ENCODE measurements at regions not wholly inside any gene's neighbourhood (a gene's known extent, or its start where the extent isn't known, plus 50 kb on each side); places are given as distances from the start of the nearest gene placed in this dataset.

DNA sequence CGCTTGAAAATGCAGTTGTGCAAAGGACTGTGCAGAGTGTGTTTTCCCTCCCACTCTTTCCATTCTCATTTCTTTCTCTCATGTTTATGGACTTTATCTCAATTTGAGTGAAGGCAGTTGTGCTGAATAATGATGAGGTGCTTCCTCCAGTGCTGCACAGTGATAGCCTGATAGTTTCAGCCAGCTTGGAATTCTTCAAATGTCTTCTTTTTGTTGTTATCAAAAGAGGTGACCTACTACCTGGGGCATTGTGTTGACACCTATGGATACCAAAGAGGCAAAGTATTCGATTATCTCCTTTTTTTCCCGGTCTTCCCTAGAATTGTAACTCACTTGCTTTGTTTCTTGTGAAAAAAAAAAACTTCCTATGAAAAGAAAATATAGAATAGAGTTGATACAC is 132.6 kb upstream of the ESRRG start:
- Histone ChIP-seq H3K4me1 (ENCODE audit: control insufficient read depth, insufficient read depth, low read length) (no peaks in the 10 kb centered on the region), H3K9me3 (replicated peaks; ENCODE audit: control insufficient read depth, insufficient read depth, low read length) (no peaks in the 10 kb centered on the region), H3K27me3 (replicated peaks in 1 of 2; ENCODE audit: control insufficient read depth in 2 of 2, insufficient read depth in 2 of 2, low read length in 1 of 2) (peaks cover 0 to 2% of the 10 kb centered on the region in 2 experiments; a peak in 1 of 4 replicates), H3K36me3 (ENCODE audit: control insufficient read depth in 2 of 2, insufficient read depth in 2 of 2, low read length in 1 of 2) (no peaks in the 10 kb centered on the region), H3K4me2 (ENCODE audit: control insufficient read depth, insufficient read depth) (no peak overlapping the region), H3K4me3 (no peak overlapping the region), H4K20me1 (ENCODE audit: control insufficient read depth, insufficient read depth) (no peaks in the 10 kb centered on the region), H3K9ac (ENCODE audit: control insufficient read depth, insufficient read depth, low read length) (no peak overlapping the region), H3K27ac (ENCODE audit: control insufficient read depth, insufficient read depth) (no peak overlapping the region), H2AFZ (ENCODE audit: control insufficient read depth, low read depth, low read length) (no peak overlapping the region), H3K79me2 (ENCODE audit: control insufficient read depth, insufficient read depth, low read length) (no peaks in the 10 kb centered on the region)
- CTCF ChIA-PET, result no interaction called here
- POLR2A ChIA-PET, result no interaction called here
- ATAC-seq (no peak), FAIRE-seq (no peak), DNase-seq (ENCODE audit: low read depth, low spot score) (no peak)
- in situ Hi-C loops (cut with MboI) (no loop called here), intact Hi-C loops (cut with micrococcal nuclease; ENCODE audit: unreplicated experiment) (no loop called here)
- WGBS (ENCODE audit: insufficient coverage, insufficient replicate concordance, low lambda C conversion rate, missing lambda C conversion rate), result 15% methylated on average over 3 of the region's 3 CpGs
- TF ChIP-seq NR2C2 (IDR thresholded peaks at IDR 0.05; ENCODE audit: borderline replicate concordance, control insufficient read depth, insufficient read length, low read depth) (no peak), IKZF1 (conservative IDR thresholded peaks at IDR 0.05) (no peak), ZSCAN29 (IDR thresholded peaks at IDR 0.05) (no peak), ZNF592 (IDR thresholded peaks at IDR 0.05) (no peak), ZNF384 (IDR thresholded peaks at IDR 0.05; ENCODE audit: borderline replicate concordance, low read depth, low read length) (no peak), YBX1 (IDR thresholded peaks at IDR 0.05) (no peak), ZNF207 (IDR thresholded peaks at IDR 0.05; ENCODE audit: borderline replicate concordance) (no peak), TCF12 (IDR thresholded peaks at IDR 0.05; ENCODE audit: low read depth, low read length) (no peak), E2F4 (IDR thresholded peaks at IDR 0.05; ENCODE audit: low read depth, low read length) (no peak)
- TF ChIP-seq, protein P1, sequence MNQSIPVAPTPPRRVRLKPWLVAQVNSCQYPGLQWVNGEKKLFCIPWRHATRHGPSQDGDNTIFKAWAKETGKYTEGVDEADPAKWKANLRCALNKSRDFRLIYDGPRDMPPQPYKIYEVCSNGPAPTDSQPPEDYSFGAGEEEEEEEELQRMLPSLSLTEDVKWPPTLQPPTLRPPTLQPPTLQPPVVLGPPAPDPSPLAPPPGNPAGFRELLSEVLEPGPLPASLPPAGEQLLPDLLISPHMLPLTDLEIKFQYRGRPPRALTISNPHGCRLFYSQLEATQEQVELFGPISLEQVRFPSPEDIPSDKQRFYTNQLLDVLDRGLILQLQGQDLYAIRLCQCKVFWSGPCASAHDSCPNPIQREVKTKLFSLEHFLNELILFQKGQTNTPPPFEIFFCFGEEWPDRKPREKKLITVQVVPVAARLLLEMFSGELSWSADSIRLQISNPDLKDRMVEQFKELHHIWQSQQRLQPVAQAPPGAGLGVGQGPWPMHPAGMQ (IDR thresholded peaks at IDR 0.05; ENCODE audit: borderline replicate concordance), result no peak
- RAD21 ChIA-PET (ENCODE audit: unreplicated experiment), result no interaction called here
- SMC1A ChIA-PET (ENCODE audit: uncharacterized antibody, unreplicated experiment), result interaction anchor here (1.2 kb wide), 1 partner anchor 12 kb away, joined by 4 read pairs; no protein-coding TSS in a partner anchor
- BruUV-seq (replicated peaks), result no TSS peak

Data from GM12878 (cell line).